RWPE2 (cell line): ENCODE measurements at regions not wholly inside any gene's neighbourhood (a gene's known extent, or its start where the extent isn't known, plus 50 kb on each side); places are given as distances from the start of the nearest gene placed in this dataset.
"Not testable (repeated sequence)": the region's sequence is repeated elsewhere in the genome, so short reads cannot be mapped to it uniquely, and the experiment has no call there.

ENCODE experiments used
- ATAC-seq: fragments of 200-7000 bp; cut with Tn5 transposase; 3 replicates; pipeline ENCODE4 v1.9.1; 2021; ENCODE audit warnings: low read depth
- DNase-seq: peaks from one replicate; pipeline ENCODE4 v3.0.0-alpha.2; 2020; ENCODE audit warnings: low spot score
- H3K27ac ChIP-seq: fragments of 450-650 bp; 2 replicates; pipeline ENCODE4 v1.5.1; 2017; ENCODE audit warnings: mild to moderate bottlenecking; ENCODE audit not compliant: poor library complexity, severe bottlenecking
- H3K27me3 ChIP-seq: fragments of 250-450 bp; sonication (Bioruptor Pico); 2 replicates; pipeline ENCODE4 v1.5.1; 2021; ENCODE audit warnings: mild to moderate bottlenecking, moderate library complexity; ENCODE audit not compliant: insufficient read depth, poor library complexity, severe bottlenecking
- H3K36me3 ChIP-seq: fragments of 250-450 bp; sonication (Bioruptor Pico); 2 replicates; pipeline ENCODE4 v1.5.1; 2020; ENCODE audit warnings: low read depth, mild to moderate bottlenecking, moderate library complexity
- H3K4me1 ChIP-seq: fragments of 250-450 bp; sonication (Bioruptor Pico); 2 replicates; pipeline ENCODE4 v1.5.1; 2021; ENCODE audit warnings: mild to moderate bottlenecking, moderate library complexity; ENCODE audit not compliant: insufficient read depth, poor library complexity, severe bottlenecking
- H3K4me3 ChIP-seq: fragments of 250-450 bp; sonication (Bioruptor Pico); 2 replicates; pipeline ENCODE4 v1.5.1; 2021; ENCODE audit warnings: mild to moderate bottlenecking, moderate library complexity; ENCODE audit not compliant: severe bottlenecking
- H3K9me3 ChIP-seq: fragments of 250-450 bp; sonication (Bioruptor Pico); 2 replicates; pipeline ENCODE4 v1.5.1; 2021; ENCODE audit warnings: mild to moderate bottlenecking, moderate library complexity; ENCODE audit not compliant: severe bottlenecking
- CTCF ChIP-seq: fragments of 450-650 bp; IDR thresholded peaks from one replicate; pipeline ENCODE4 v1.5.1; 2017; ENCODE audit warnings: mild to moderate bottlenecking, moderate library complexity; ENCODE audit not compliant: poor library complexity, severe bottlenecking

- no peak for TF ChIP-seq CTCF
- Histone ChIP-seq H3K27me3 (peaks cover 6% of the 10 kb centered on the region), H3K27ac (no peak overlapping the region), H3K4me1 (no peaks in the 10 kb centered on the region), H3K36me3 (no peaks in the 10 kb centered on the region), H3K4me3 (no peak overlapping the region), H3K9me3 (no peaks in the 10 kb centered on the region)
- ATAC-seq (no peak), DNase-seq (no peak)
These were observed 786.8 kb upstream of the FBXO33 start for GRCh38 chr14:40219032-40219431.

GRCh38 chr14:40218282-40218941 lies 786.2 kb upstream of the FBXO33 start:
- H3K9me3 ChIP-seq, result no peaks in the 10 kb centered on the region
- no peak overlapping the region for H3K27ac ChIP-seq
- no peak for DNase-seq
- ATAC-seq, result no peak
- H3K36me3 ChIP-seq, result no peaks in the 10 kb centered on the region
- no peak overlapping the region for H3K4me3 ChIP-seq
- no peak for TF ChIP-seq CTCF
- H3K4me1 ChIP-seq, result no peaks in the 10 kb centered on the region
- peaks cover 5% of the 10 kb centered on the region for H3K27me3 ChIP-seq

GRCh38 chr14:40216976-40217375 lies 784.7 kb upstream of the FBXO33 start:
- H3K27ac ChIP-seq, result no peak overlapping the region
- H3K4me1 ChIP-seq, result no peaks in the 10 kb centered on the region
- ATAC-seq, result no peak
- H3K36me3 ChIP-seq, result no peaks in the 10 kb centered on the region
- TF ChIP-seq CTCF, result no peak
- no peak for DNase-seq
- peaks cover 5% of the 10 kb centered on the region for H3K27me3 ChIP-seq
- H3K9me3 ChIP-seq, result no peaks in the 10 kb centered on the region
- no peak overlapping the region for H3K4me3 ChIP-seq

GRCh38 chr14:40216408-40216807 lies 784.2 kb upstream of the FBXO33 start:
- H3K4me3 ChIP-seq, H3K9me3 ChIP-seq, DNase-seq, H3K4me1 ChIP-seq, H3K27me3 ChIP-seq, ATAC-seq, H3K36me3 ChIP-seq, H3K27ac ChIP-seq: not testable (repeated sequence)

- DNase-seq (no peak), ATAC-seq (no peak)
- TF ChIP-seq CTCF, result no peak
- Histone ChIP-seq H3K27ac (no peak overlapping the region), H3K27me3 (no peaks in the 10 kb centered on the region), H3K4me1 (no peaks in the 10 kb centered on the region), H3K36me3 (no peaks in the 10 kb centered on the region), H3K4me3 (no peak overlapping the region), H3K9me3 (no peaks in the 10 kb centered on the region)
These were observed 781.5 kb upstream of the FBXO33 start for GRCh38 chr14:40213701-40214100.
